A549 (cell line): ENCODE measurements at regions not wholly inside any gene's neighbourhood (a gene's known extent, or its start where the extent isn't known, plus 50 kb on each side); places are given as distances from the start of the nearest gene placed in this dataset.

ENCODE experiments used
- CBX8 ChIP-seq: fragments of 200-600 bp; sonication (generic); IDR thresholded peaks from 2 replicates; pipeline ENCODE4 v1.6.1; 2016
- CHD2 ChIP-seq: fragments of 150-350 bp; IDR thresholded peaks from 2 replicates; pipeline ENCODE4 v1.6.1; 2014; ENCODE audit warnings: low read length; ENCODE audit not compliant: partially characterized antibody
- CTCF ChIP-seq: fragments of >200 bp; sonication (Bioruptor Twin); formaldehyde crosslinking; IDR thresholded peaks from 3 replicates; pipeline ENCODE4 v1.5.1; 2016
- MYC ChIP-seq: IDR thresholded peaks from 2 replicates; pipeline ENCODE4 v1.6.1; 2012; ENCODE audit warnings: mild to moderate bottlenecking, inconsistent platforms, low read length, improper control_type of control experiment, borderline replicate concordance
- NR3C1 ChIP-seq: fragments of >200 bp; sonication (Bioruptor Twin); formaldehyde crosslinking; IDR thresholded peaks from 3 replicates; pipeline ENCODE4 v1.6.1; 2017
- POLR2A ChIP-seq: IDR thresholded peaks from 2 replicates; pipeline ENCODE4 v1.6.1; 2012; ENCODE audit warnings: mild to moderate bottlenecking, low read length

DNA sequence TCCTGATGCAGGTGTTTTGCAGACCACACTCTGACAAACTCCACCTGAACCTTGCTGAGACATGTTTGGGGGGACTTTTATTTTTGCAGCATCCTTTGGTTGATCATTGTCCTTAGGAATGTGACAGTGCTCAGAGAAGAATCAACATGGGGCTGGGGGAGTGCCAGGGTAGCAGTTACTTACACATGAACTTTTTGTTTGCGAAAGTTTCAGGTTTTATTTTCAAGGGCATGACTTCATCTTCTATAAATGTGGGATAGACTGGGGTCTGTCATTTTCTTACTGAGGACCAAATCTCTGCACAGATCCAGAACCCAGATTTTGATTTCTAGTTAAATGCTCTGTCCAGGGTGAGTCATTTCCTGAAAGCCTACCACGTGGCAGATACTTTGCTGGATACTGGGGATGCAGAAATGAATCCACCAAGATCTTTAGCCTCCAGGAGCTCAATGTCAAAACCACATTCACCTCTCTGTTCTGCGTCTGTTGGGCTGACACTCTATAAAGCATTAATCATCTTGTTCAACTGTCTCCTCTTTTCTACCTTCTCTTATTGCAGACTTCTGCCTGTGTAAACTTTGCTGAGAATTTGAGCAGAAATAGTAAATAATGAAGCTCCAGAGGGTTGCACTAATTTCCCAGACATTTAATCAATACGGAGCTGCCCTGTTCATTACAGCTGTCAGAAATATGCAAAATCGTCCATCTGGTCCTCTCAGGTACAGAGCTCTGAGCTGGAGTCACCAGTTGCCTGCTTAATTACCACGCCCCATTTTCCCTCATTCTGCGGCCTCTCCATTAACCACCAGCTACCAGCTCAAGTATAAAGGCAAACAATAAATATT is 387.9 kb downstream of the MIAT start:
- TF ChIP-seq CHD2 (no peak), CTCF (no peak), POLR2A (no peak), CBX8 (no peak), NR3C1 (no peak), MYC (no peak)
